H1 (cell line): ENCODE measurements at regions not wholly inside any gene's neighbourhood (a gene's known extent, or its start where the extent isn't known, plus 50 kb on each side); places are given as distances from the start of the nearest gene placed in this dataset.

Source experiments
- BACH1 ChIP-seq: IDR thresholded peaks from 2 replicates; pipeline ENCODE4 v1.6.1; 2012; ENCODE audit warnings: low read length, improper control_type of control experiment
- MAFK ChIP-seq: IDR thresholded peaks from 2 replicates; pipeline ENCODE4 v1.6.1; 2012; ENCODE audit warnings: low read depth, mild to moderate bottlenecking, improper control_type of control experiment, low read length
- TBP ChIP-seq: IDR thresholded peaks from 2 replicates; pipeline ENCODE4 v1.6.1; 2011; ENCODE audit warnings: low read depth, low read length, improper control_type of control experiment
- TF ChIP-seq, protein P1 (sequence below): fragments of 300-600 bp; sonication (generic); IDR thresholded peaks from 2 replicates; pipeline ENCODE4 v1.7.1; 2012; ENCODE audit warnings: low read length, moderate library complexity, mild to moderate bottlenecking, inconsistent platforms; ENCODE audit not compliant: insufficient replicate concordance

DNA sequence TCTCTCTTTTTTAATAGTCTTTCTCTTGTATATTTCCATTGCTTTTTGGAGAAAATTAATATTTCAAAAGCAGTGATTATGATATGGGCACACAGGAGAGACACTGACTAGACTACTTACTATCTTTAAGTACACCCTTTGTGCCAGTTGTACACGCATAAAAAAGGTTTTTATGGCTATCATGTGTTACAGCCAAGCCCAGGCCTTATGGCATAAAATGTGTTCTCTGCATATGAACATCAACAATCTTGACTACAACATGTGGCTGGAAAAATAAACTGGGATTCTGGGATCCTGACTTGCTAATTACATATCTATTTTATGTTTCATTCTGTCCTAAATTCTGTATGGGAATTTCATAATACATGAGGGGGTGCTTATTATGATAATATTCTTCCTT lies 1401.8 kb downstream of the SLITRK5 start (continued):
- TF ChIP-seq, protein P1, sequence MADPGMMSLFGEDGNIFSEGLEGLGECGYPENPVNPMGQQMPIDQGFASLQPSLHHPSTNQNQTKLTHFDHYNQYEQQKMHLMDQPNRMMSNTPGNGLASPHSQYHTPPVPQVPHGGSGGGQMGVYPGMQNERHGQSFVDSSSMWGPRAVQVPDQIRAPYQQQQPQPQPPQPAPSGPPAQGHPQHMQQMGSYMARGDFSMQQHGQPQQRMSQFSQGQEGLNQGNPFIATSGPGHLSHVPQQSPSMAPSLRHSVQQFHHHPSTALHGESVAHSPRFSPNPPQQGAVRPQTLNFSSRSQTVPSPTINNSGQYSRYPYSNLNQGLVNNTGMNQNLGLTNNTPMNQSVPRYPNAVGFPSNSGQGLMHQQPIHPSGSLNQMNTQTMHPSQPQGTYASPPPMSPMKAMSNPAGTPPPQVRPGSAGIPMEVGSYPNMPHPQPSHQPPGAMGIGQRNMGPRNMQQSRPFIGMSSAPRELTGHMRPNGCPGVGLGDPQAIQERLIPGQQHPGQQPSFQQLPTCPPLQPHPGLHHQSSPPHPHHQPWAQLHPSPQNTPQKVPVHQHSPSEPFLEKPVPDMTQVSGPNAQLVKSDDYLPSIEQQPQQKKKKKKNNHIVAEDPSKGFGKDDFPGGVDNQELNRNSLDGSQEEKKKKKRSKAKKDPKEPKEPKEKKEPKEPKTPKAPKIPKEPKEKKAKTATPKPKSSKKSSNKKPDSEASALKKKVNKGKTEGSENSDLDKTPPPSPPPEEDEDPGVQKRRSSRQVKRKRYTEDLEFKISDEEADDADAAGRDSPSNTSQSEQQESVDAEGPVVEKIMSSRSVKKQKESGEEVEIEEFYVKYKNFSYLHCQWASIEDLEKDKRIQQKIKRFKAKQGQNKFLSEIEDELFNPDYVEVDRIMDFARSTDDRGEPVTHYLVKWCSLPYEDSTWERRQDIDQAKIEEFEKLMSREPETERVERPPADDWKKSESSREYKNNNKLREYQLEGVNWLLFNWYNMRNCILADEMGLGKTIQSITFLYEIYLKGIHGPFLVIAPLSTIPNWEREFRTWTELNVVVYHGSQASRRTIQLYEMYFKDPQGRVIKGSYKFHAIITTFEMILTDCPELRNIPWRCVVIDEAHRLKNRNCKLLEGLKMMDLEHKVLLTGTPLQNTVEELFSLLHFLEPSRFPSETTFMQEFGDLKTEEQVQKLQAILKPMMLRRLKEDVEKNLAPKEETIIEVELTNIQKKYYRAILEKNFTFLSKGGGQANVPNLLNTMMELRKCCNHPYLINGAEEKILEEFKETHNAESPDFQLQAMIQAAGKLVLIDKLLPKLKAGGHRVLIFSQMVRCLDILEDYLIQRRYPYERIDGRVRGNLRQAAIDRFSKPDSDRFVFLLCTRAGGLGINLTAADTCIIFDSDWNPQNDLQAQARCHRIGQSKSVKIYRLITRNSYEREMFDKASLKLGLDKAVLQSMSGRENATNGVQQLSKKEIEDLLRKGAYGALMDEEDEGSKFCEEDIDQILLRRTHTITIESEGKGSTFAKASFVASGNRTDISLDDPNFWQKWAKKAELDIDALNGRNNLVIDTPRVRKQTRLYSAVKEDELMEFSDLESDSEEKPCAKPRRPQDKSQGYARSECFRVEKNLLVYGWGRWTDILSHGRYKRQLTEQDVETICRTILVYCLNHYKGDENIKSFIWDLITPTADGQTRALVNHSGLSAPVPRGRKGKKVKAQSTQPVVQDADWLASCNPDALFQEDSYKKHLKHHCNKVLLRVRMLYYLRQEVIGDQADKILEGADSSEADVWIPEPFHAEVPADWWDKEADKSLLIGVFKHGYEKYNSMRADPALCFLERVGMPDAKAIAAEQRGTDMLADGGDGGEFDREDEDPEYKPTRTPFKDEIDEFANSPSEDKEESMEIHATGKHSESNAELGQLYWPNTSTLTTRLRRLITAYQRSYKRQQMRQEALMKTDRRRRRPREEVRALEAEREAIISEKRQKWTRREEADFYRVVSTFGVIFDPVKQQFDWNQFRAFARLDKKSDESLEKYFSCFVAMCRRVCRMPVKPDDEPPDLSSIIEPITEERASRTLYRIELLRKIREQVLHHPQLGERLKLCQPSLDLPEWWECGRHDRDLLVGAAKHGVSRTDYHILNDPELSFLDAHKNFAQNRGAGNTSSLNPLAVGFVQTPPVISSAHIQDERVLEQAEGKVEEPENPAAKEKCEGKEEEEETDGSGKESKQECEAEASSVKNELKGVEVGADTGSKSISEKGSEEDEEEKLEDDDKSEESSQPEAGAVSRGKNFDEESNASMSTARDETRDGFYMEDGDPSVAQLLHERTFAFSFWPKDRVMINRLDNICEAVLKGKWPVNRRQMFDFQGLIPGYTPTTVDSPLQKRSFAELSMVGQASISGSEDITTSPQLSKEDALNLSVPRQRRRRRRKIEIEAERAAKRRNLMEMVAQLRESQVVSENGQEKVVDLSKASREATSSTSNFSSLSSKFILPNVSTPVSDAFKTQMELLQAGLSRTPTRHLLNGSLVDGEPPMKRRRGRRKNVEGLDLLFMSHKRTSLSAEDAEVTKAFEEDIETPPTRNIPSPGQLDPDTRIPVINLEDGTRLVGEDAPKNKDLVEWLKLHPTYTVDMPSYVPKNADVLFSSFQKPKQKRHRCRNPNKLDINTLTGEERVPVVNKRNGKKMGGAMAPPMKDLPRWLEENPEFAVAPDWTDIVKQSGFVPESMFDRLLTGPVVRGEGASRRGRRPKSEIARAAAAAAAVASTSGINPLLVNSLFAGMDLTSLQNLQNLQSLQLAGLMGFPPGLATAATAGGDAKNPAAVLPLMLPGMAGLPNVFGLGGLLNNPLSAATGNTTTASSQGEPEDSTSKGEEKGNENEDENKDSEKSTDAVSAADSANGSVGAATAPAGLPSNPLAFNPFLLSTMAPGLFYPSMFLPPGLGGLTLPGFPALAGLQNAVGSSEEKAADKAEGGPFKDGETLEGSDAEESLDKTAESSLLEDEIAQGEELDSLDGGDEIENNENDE, result no peak
- TF ChIP-seq TBP, result no peak
- TF ChIP-seq BACH1, result no peak
- no peak for TF ChIP-seq MAFK
